Naive B cell (primary cell): ENCODE measurements at regions not wholly inside any gene's neighbourhood (a gene's known extent, or its start where the extent isn't known, plus 50 kb on each side); places are given as distances from the start of the nearest gene placed in this dataset.

Experiments used
- ATAC-seq, 2 donors: fragments of 150-1000 bp; cut with Tn5 transposase; 2 replicates each; pipeline ENCODE4 v1.10.0; 2021; ENCODE audit warnings: low read depth in 2 of 2, mild to moderate bottlenecking in 2 of 2, moderate library complexity in 2 of 2
- DNase-seq: peaks from one replicate; pipeline ENCODE4 v3.0.0; 2022
- H3K27ac Mint-ChIP-seq, 6 donors: one replicate each; pipeline ENCODE4 v1.8.0; 2020 to 2022; ENCODE audit warnings: mild to moderate bottlenecking in 6 of 6, mixed read lengths in 6 of 6, moderate library complexity in 5 of 6, inconsistent platforms in 2 of 6
- H3K27me3 Mint-ChIP-seq, 3 donors: one replicate each; pipeline ENCODE4 v1.8.0; 2021 to 2022; ENCODE audit warnings: mixed read lengths in 3 of 3, mild to moderate bottlenecking in 1 of 3
- H3K36me3 Mint-ChIP-seq, 2 donors: one replicate each; pipeline ENCODE4 v1.8.0; 2020 to 2022; ENCODE audit warnings: mixed read lengths in 2 of 2, inconsistent platforms in 1 of 2, mild to moderate bottlenecking in 1 of 2
- H3K4me1 Mint-ChIP-seq, 3 donors: one replicate each; pipeline ENCODE4 v1.8.0; 2020 to 2022; ENCODE audit warnings: mixed read lengths in 3 of 3, inconsistent platforms in 1 of 3, mild to moderate bottlenecking in 1 of 3, moderate library complexity in 1 of 3
- H3K4me3 Mint-ChIP-seq, 8 donors: one replicate each; pipeline ENCODE4 v1.8.0; 2020 to 2022; ENCODE audit warnings: mild to moderate bottlenecking in 8 of 8, mixed read lengths in 8 of 8, moderate library complexity in 8 of 8, inconsistent platforms in 2 of 8
- H3K9me3 Mint-ChIP-seq, 7 donors: one replicate each; pipeline ENCODE4 v1.8.0; 2020 to 2022; ENCODE audit warnings: mixed read lengths in 7 of 7, mild to moderate bottlenecking in 5 of 7, inconsistent platforms in 2 of 7, moderate library complexity in 1 of 7

DNA sequence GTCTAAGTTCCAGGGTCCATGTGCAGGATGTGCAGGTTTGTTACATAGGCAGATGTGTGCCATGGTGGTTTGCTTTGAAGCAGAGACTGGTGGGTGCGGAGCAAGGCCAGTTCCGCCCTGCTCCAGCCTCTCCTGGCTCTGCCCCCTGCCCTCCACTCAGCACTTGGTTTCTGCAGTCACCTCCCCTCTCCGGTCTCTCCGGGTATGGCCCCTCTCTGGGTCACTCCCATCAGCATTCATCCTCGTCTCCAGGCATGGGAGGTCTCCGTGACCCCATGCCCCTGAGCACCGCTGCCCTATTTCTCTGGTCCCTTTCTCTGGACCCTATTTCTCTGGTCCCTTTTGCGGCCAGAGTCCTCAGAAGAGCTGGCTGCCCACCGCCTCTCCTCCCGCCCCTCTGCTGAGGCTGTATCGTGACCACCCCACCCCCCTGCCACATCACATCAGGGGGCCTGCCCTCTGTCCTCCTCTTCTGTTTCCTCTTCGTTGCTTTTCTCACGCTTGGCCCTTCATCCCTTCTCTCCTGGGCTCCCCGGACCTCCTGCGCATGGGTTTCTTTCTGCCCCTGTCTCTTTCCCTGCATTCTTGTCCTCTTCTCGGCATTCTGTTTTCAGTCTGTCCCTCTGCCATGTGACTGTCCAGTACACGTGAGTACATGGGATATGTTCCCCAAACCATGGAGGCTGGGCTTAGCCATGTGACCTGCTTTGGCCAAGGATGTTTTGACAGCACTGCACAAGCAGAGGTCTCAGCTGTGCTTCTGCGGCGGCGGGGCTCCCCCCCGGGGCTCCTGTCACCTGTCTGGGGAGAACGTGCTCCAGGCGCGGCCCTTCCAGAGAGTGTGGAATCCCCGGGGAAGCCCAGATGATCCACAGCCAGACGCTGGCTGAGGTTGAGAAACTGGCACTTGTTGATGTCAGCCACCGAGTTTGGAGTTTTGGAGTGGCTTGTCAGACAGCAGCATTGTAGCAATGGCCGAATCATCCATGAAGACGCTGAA is 54.4 kb upstream of the C1orf174 start:
- Mint-ChIP-seq H3K27me3 (peaks cover 29 to 45% (median 37%) of the 10 kb centered on the region in 3 donors), H3K4me3 (no peak overlapping the region), H3K27ac (peak overlapping the region in 2 of 6 donors; percentile 87 to 95)

GRCh38 chr1:3955196-3955772 is 55.2 kb upstream of the C1orf174 start:
- H3K27ac Mint-ChIP-seq = no peak overlapping the region
- no peak for DNase-seq
- H3K4me3 Mint-ChIP-seq = no peak overlapping the region
- H3K27me3 Mint-ChIP-seq = peaks cover 24 to 41% (median 32%) of the 10 kb centered on the region in 3 donors
- ATAC-seq = no peak
- no peaks in the 10 kb centered on the region for H3K36me3 Mint-ChIP-seq
- peaks cover 0 to 9% (median 3%) of the 10 kb centered on the region in 7 donors for H3K9me3 Mint-ChIP-seq
- H3K4me1 Mint-ChIP-seq = peaks cover 0 to 9% (median 0%) of the 10 kb centered on the region in 3 donors

More for the DNA sequence above, 54.4 kb upstream of the C1orf174 start:
- ATAC-seq (no peak), DNase-seq (no peak)
- peaks cover 0 to 9% (median 0%) of the 10 kb centered on the region in 3 donors for H3K4me1 Mint-ChIP-seq
- H3K36me3 Mint-ChIP-seq = no peaks in the 10 kb centered on the region
- peaks cover 1 to 12% (median 6%) of the 10 kb centered on the region in 7 donors for H3K9me3 Mint-ChIP-seq

DNA sequence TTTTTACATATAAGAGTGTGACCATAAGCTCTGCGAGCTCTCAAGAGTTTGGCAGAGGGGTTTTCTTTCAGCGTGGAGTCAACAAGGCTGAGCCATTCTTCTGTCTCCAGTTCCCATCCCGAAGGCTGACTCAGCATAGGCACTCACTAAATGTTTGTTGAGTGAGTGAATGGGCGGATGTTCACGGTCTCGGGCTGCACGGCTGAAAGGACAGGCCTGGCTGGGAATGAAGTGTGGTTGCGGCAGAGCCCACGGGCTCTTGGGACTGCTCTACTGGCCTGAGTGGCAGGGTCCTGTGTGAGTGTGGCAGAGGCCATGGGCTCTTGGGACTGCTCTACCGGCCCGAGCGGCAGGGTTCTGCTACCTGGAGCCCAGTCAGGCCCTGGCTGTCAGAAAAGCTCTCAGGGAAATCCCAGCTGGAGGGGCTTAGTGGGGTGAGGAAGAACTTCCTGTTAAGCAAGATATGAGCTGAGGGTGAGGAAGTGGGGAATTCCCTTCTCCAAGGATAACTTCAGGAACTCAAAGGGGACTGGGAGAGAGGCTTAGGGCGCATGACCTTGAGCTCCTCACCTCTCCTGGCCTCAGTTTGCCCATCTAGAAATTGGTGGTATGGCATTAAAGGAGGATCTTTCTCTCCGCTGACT is 56.6 kb upstream of the C1orf174 start:
- H3K27ac Mint-ChIP-seq = peak overlapping the region in 1 of 6 donors; percentile 91
- H3K9me3 Mint-ChIP-seq = peaks cover 0 to 9% (median 0%) of the 10 kb centered on the region in 7 donors
- ATAC-seq (no peak), DNase-seq (no peak)
- no peaks in the 10 kb centered on the region for H3K36me3 Mint-ChIP-seq
- H3K4me3 Mint-ChIP-seq = no peak overlapping the region
- peaks cover 0 to 9% (median 0%) of the 10 kb centered on the region in 3 donors for H3K4me1 Mint-ChIP-seq
- peaks cover 18 to 38% (median 26%) of the 10 kb centered on the region in 3 donors for H3K27me3 Mint-ChIP-seq

GRCh38 chr1:3959361-3959760 is 59.3 kb upstream of the C1orf174 start:
- no peaks in the 10 kb centered on the region for H3K9me3 Mint-ChIP-seq
- ATAC-seq (no peak), DNase-seq (no peak)
- H3K27me3 Mint-ChIP-seq = peaks cover 4 to 14% (median 12%) of the 10 kb centered on the region in 3 donors
- peak overlapping the region in 1 of 8 donors; percentile 33 for H3K4me3 Mint-ChIP-seq
- peaks cover 0 to 9% (median 0%) of the 10 kb centered on the region in 3 donors for H3K4me1 Mint-ChIP-seq
- no peak overlapping the region for H3K27ac Mint-ChIP-seq
- no peaks in the 10 kb centered on the region for H3K36me3 Mint-ChIP-seq

DNA sequence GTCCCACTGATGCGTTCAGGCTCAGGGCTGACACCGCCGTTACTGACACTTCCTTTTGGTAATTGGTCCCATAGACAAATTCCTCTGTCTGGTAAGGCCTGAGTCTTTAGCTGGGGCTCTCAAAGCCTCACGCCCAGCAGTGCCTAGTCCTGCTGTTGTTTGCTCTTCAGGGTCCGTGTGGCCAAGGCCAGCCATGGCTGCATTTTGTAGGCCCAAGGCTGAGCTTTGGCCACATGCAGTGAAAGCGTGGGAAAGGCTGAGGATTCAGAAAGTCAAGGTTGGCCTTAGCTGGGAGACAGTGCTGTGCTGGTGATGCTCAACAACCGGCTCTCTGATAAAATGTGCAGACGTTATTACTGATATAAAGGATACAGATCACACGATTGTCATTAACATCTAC is 63.5 kb upstream of the C1orf174 start:
- no peaks in the 10 kb centered on the region for H3K4me1 Mint-ChIP-seq
- DNase-seq (no peak), ATAC-seq (no peak)
- H3K27ac Mint-ChIP-seq = no peak overlapping the region
- peaks cover 0 to 12% (median 4%) of the 10 kb centered on the region in 7 donors for H3K9me3 Mint-ChIP-seq
- no peak overlapping the region for H3K4me3 Mint-ChIP-seq
- peaks cover 10 to 17% (median 15%) of the 10 kb centered on the region in 3 donors for H3K27me3 Mint-ChIP-seq
- H3K36me3 Mint-ChIP-seq = no peaks in the 10 kb centered on the region

DNA sequence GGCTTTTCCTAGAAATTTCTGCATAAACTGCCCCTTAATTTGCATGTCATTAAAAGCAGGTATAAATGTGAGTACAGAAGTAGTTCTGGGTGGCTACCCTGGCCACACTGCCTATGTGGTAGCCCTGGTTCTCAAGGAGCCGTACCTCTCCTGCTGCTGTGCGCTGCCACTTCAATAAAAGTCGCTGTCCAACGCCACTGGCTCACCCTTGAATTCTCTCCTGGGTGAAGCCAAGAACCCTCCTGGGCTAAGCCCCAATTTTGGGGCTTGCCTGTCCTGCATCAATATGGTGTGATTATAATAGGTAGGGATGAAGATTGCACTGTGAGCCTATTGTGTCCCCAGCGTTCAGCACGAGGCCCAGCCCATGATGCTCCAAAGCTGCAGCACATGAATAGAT is 65.6 kb upstream of the C1orf174 start:
- no peak for DNase-seq
- no peaks in the 10 kb centered on the region for H3K4me1 Mint-ChIP-seq
- H3K4me3 Mint-ChIP-seq = no peak overlapping the region
- peaks cover 10 to 25% (median 21%) of the 10 kb centered on the region in 3 donors for H3K27me3 Mint-ChIP-seq
- no peak for ATAC-seq
- no peak overlapping the region for H3K27ac Mint-ChIP-seq
- H3K36me3 Mint-ChIP-seq = no peaks in the 10 kb centered on the region
- H3K9me3 Mint-ChIP-seq = peaks cover 0 to 19% (median 5%) of the 10 kb centered on the region in 7 donors

DNA sequence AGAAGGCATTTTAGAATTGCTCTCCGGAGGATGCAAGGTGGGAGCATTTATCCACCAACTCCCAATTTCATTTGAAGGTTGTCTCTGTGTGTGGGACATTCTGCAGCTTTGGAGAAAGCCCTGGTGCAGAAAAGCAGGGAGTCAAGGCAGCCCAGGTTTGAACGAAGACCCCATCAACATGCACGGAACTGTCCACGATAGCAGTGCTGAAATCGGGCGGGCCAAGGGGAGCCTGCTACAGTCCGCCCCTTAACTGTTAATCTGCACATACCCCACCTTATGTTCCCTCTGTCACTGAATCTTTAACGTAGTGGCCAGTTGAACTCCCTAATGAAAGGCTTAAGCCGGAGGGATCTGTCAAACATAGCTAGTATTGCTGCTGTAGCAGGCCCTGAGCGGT is 68.8 kb upstream of the C1orf174 start:
- Mint-ChIP-seq H3K27me3 (peaks cover 10 to 41% (median 27%) of the 10 kb centered on the region in 3 donors), H3K4me3 (no peak overlapping the region), H3K9me3 (peaks cover 0 to 19% (median 5%) of the 10 kb centered on the region in 7 donors), H3K27ac (no peak overlapping the region), H3K36me3 (no peaks in the 10 kb centered on the region), H3K4me1 (no peaks in the 10 kb centered on the region)
- DNase-seq (no peak), ATAC-seq (no peak)

GRCh38 chr1:3971981-3972380 is 71.9 kb upstream of the C1orf174 start:
- H3K4me1 Mint-ChIP-seq = peaks cover 0 to 5% (median 0%) of the 10 kb centered on the region in 3 donors
- no peak overlapping the region for H3K4me3 Mint-ChIP-seq
- H3K27me3 Mint-ChIP-seq = peaks cover 27 to 55% (median 29%) of the 10 kb centered on the region in 3 donors
- no peaks in the 10 kb centered on the region for H3K36me3 Mint-ChIP-seq
- ATAC-seq (no peak), DNase-seq (no peak)
- no peak overlapping the region for H3K27ac Mint-ChIP-seq
- H3K9me3 Mint-ChIP-seq = peaks cover 4 to 19% (median 5%) of the 10 kb centered on the region in 7 donors

GRCh38 chr1:3975903-3976630 is 76.0 kb upstream of the C1orf174 start:
- no peak for DNase-seq
- H3K27me3 Mint-ChIP-seq = peaks cover 13 to 58% (median 24%) of the 10 kb centered on the region in 3 donors
- no peak for ATAC-seq
- H3K4me3 Mint-ChIP-seq = no peak overlapping the region
- no peaks in the 10 kb centered on the region for H3K36me3 Mint-ChIP-seq
- peaks cover 0 to 4% (median 1%) of the 10 kb centered on the region in 7 donors for H3K9me3 Mint-ChIP-seq
- peaks cover 0 to 5% (median 0%) of the 10 kb centered on the region in 3 donors for H3K4me1 Mint-ChIP-seq
- peak overlapping the region in 1 of 6 donors; percentile 42 for H3K27ac Mint-ChIP-seq

GRCh38 chr1:3976821-3977220 is 76.7 kb upstream of the C1orf174 start:
- DNase-seq (no peak), ATAC-seq (no peak)
- Mint-ChIP-seq H3K27me3 (peaks cover 18 to 62% (median 24%) of the 10 kb centered on the region in 3 donors), H3K4me3 (no peak overlapping the region), H3K36me3 (no peaks in the 10 kb centered on the region), H3K9me3 (peaks cover 0 to 4% (median 1%) of the 10 kb centered on the region in 7 donors), H3K4me1 (peaks cover 0 to 5% (median 3%) of the 10 kb centered on the region in 3 donors), H3K27ac (peak overlapping the region in 1 of 6 donors; percentile 32)

DNA sequence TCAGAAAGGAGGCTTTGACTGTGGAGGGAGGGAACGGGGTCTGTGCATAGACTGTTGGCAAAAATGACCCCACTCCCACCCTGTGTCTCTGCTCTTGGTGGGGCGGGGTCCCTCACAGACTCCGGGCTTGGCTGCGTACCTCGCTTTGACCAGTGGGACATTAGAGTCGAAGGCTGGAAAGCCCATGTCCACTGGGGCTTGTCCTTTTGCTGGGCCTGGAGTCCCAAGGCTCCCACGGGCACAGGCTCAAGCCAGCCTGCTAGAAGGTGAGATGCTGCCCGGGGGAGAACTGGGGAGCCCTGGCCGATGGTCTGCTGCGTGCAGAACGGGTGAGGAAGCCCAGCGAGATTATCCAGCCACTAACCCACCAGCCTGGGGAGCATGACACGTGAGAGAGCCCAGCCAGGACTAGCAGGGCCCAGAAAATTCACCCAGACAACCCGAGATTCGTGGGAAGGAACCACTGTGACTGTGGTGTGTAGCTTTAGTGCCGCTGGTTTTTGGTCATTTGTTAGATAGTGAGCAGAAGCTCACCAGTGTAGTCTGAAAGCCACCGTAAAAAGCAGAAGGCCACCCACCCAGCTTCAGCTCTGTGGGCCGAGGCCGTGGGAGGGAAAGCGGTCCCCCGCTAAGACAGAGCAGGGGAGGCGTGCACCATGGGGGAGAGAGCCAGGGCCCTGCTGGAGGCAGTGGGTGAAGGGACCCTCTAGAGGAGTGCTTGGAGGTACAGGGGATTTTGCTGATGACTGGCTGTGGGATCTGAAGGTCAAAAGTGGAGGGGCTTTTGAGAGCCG is 78.3 kb upstream of the C1orf174 start:
- peaks cover 0 to 4% (median 1%) of the 10 kb centered on the region in 7 donors for H3K9me3 Mint-ChIP-seq
- peaks cover 3 to 11% (median 6%) of the 10 kb centered on the region in 3 donors for H3K4me1 Mint-ChIP-seq
- no peak for DNase-seq
- peak overlapping the region in 1 of 6 donors; percentile 24 for H3K27ac Mint-ChIP-seq
- no peak for ATAC-seq
- H3K36me3 Mint-ChIP-seq = no peaks in the 10 kb centered on the region
- H3K4me3 Mint-ChIP-seq = no peak overlapping the region
- H3K27me3 Mint-ChIP-seq = peaks cover 25 to 62% (median 37%) of the 10 kb centered on the region in 3 donors

- H3K27ac Mint-ChIP-seq = no peak overlapping the region
- DNase-seq (no peak), ATAC-seq (no peak)
- H3K4me3 Mint-ChIP-seq = no peak overlapping the region
- peaks cover 25 to 58% (median 41%) of the 10 kb centered on the region in 3 donors for H3K27me3 Mint-ChIP-seq
- no peaks in the 10 kb centered on the region for H3K36me3 Mint-ChIP-seq
- peaks cover 0 to 4% (median 1%) of the 10 kb centered on the region in 7 donors for H3K9me3 Mint-ChIP-seq
- H3K4me1 Mint-ChIP-seq = peaks cover 3 to 11% (median 6%) of the 10 kb centered on the region in 3 donors
Measured at GRCh38 chr1:3978990-3979325, 78.9 kb upstream of the C1orf174 start.
